ENCODE measurements at regions not wholly inside any gene's neighbourhood (a gene's known extent, or its start where the extent isn't known, plus 50 kb on each side); places are given as distances from the start of the nearest gene placed in this dataset.

DNA sequence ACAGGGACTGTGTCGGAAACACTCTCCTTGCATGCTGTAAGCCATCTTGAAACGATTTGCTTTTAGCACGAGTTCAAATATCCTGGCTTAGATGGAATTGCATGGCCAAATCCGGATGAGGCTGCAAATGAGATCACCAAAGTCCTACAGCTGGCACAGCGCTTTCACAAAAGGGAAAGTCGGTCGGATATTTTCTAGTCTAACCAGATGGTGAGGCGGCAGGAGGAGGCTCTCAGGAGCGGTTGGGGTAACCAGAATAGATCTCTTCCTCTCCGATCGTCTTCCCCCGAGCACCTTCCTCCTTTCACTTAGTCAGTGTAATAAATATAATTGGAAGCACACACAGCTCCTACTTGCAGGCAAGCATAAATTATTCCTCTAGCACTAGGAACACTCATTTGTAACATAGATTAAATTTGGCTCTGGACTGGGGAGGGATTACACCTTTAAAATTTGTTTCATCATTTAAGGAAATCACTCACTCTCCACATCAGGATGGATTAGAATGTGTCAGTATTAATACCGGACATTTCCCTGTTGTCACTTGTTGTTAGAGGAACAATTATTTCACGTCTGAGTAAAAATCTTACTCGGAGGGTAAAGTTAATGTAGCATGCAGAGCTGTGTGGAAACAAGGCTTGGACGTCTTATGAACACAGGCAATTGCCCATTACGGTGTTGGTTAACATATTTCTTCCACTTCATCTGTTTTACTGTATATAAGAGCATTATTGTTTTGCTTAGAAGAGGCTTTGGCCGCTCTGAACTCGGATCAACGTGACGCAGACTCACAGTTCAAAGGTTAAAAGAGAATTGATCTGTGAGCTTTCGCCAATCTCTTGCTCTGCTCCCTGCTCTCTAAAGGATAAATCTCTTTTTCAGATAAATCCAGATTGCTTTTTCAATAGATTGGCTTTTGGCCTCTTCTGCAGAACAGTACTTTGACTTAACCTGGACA lies 857.9 kb downstream of the TYW1 start:
- no peak overlapping the region for H3K4me3 ChIP-seq
- no peak for TF ChIP-seq POLR2A (IDR thresholded peaks at IDR 0.05)
- TF ChIP-seq CTCF (IDR thresholded peaks at IDR 0.05 in 4 of 5, conservative IDR thresholded peaks at IDR 0.05 in 1 of 5), result no peak
- in situ Hi-C loops (cut with MboI; ENCODE audit: low sequenced_read_pairs in 4 of 4) (no loop called here), intact Hi-C loops (cut with DNase I; ENCODE audit: low total_unique reads) (no loop called here)
- no peak overlapping the region for H3K27ac ChIP-seq
- ATAC-seq (no peak), DNase-seq (no peak)
- H3K9me3 ChIP-seq, result no peaks in the 10 kb centered on the region
- no peaks in the 10 kb centered on the region for H3K36me3 ChIP-seq
- H3K27me3 ChIP-seq, result no peaks in the 10 kb centered on the region
- no peaks in the 10 kb centered on the region for H3K4me1 ChIP-seq

- in situ Hi-C loops (cut with MboI; ENCODE audit: low sequenced_read_pairs in 4 of 4), result no loop called here
- intact Hi-C loops (cut with DNase I; ENCODE audit: low total_unique reads), result no loop called here
- Histone ChIP-seq H3K36me3 (no peaks in the 10 kb centered on the region), H3K27me3 (no peaks in the 10 kb centered on the region), H3K4me1 (no peaks in the 10 kb centered on the region), H3K9me3 (no peaks in the 10 kb centered on the region), H3K27ac (no peak overlapping the region), H3K4me3 (no peak overlapping the region)
- TF ChIP-seq POLR2A (IDR thresholded peaks at IDR 0.05), result no peak
- no peak for TF ChIP-seq CTCF (IDR thresholded peaks at IDR 0.05 in 4 of 5, conservative IDR thresholded peaks at IDR 0.05 in 1 of 5)
- ATAC-seq, result no peak
- DNase-seq, result no peak
Observed at GRCh38 chr7:67855322-67855721, 858.7 kb downstream of the TYW1 start.

- no peaks in the 10 kb centered on the region for H3K36me3 ChIP-seq
- no peak overlapping the region for H3K4me3 ChIP-seq
- no peaks in the 10 kb centered on the region for H3K9me3 ChIP-seq
- H3K27me3 ChIP-seq, result no peaks in the 10 kb centered on the region
- no peak for DNase-seq
- ATAC-seq, result no peak
- TF ChIP-seq CTCF (IDR thresholded peaks at IDR 0.05 in 4 of 5, conservative IDR thresholded peaks at IDR 0.05 in 1 of 5) (no peak), POLR2A (IDR thresholded peaks at IDR 0.05) (no peak)
- no peaks in the 10 kb centered on the region for H3K4me1 ChIP-seq
- H3K27ac ChIP-seq, result no peak overlapping the region
- intact Hi-C loops (cut with DNase I; ENCODE audit: low total_unique reads), result no loop called here
- in situ Hi-C loops (cut with MboI; ENCODE audit: low sequenced_read_pairs in 4 of 4), result no loop called here
Observed at GRCh38 chr7:67856046-67856445, 859.4 kb downstream of the TYW1 start.

DNA sequence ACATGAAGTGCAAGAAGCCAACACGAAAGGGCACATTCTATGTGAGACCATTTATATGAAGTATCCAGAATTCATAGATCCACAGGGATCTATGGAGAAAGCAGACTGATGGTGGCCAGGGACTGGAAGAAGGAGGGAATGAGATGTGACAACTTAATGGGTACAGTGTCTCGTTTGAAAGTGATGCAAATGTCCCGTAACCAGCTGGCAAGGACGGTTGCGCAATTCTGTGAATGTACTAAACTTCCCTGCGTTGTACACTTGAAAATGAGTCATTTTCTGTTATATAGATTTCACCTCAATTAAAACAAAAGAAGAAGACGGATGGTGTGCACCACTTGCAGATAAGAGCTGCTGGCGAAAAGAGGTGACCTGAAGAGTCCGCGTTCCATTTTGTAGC lies 861.1 kb downstream of the TYW1 start:
- no peaks in the 10 kb centered on the region for H3K9me3 ChIP-seq
- H3K27me3 ChIP-seq, result no peaks in the 10 kb centered on the region
- no peak overlapping the region for H3K4me3 ChIP-seq
- ATAC-seq, result no peak
- H3K4me1 ChIP-seq, result no peaks in the 10 kb centered on the region
- no peak overlapping the region for H3K27ac ChIP-seq
- no peak for DNase-seq
- intact Hi-C loops (cut with DNase I; ENCODE audit: low total_unique reads), result no loop called here
- H3K36me3 ChIP-seq, result no peaks in the 10 kb centered on the region
- in situ Hi-C loops (cut with MboI; ENCODE audit: low sequenced_read_pairs in 4 of 4), result no loop called here
- no peak for TF ChIP-seq CTCF (IDR thresholded peaks at IDR 0.05 in 4 of 5, conservative IDR thresholded peaks at IDR 0.05 in 1 of 5)

Data from gastrocnemius medialis (tissue), 4 donors.